GM23338 (cell line): ENCODE measurements at regions not wholly inside any gene's neighbourhood (a gene's known extent, or its start where the extent isn't known, plus 50 kb on each side); places are given as distances from the start of the nearest gene placed in this dataset.

Experiments used
- CTCF ChIP-seq, 2 experiments: fragments of 200-600 bp in 1 of 2; sonication (generic) in 1 of 2; conservative IDR thresholded peaks; 2 replicates each; pipeline versions ENCODE4 v1.5.1 to v1.6.1; 2016 to 2017; ENCODE audit warnings: antibody characterized with exemption in 2 of 2, low read depth in 2 of 2, mild to moderate bottlenecking in 2 of 2, moderate library complexity in 1 of 2
- POLR2AphosphoS5 ChIP-seq: IDR thresholded peaks from 2 replicates; pipeline ENCODE4 v1.6.1; 2016; ENCODE audit warnings: antibody characterized with exemption, low read depth

- no peak for TF ChIP-seq CTCF (conservative IDR thresholded peaks at IDR 0.05; ENCODE audit: low read depth in 2 of 2)
- TF ChIP-seq POLR2AphosphoS5: no peak
Measured at GRCh38 chr4:34220601-34221000, 2023.7 kb downstream of the ARAP2 start.
